ENCODE measurements at regions not wholly inside any gene's neighbourhood (a gene's known extent, or its start where the extent isn't known, plus 50 kb on each side); places are given as distances from the start of the nearest gene placed in this dataset.

DNA sequence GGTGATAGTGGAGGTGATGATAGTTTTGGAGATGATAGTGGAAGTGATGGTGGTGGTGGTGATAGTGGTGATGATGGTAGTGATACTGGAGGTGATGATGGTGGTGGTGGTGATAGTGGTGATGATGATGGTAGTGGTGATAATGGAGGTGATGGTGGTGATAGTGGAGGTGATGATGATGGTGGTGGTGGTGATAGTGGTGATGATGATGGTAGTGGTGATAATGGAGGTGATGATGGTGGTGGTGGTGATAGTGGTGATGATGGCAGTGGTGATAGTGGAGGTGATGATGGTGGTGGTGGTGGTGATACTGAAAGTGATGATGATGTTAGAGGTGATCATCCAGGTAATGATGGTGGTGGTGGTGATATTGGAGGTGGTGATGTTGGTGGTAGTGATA is 570.0 kb upstream of the TMEM132C start:
- no peak for DNase-seq

DNA sequence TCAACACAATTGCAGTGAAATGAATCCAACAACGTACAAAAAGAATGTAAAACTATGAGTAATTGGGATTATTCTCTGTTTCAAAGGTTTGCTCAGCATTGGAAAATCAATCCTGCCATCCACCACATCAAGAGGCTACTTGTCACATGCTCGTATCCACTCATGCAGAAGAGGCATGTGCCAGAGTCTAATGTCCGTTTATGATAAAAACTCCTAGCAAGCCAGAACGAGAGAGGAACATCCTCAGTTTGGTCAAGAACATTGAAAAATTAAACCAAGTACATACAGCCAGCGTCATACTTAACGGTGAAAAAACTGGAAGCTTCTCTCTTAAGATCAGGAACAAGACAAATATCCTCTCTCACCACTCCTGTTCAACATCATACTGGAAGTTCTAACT is 563.9 kb upstream of the TMEM132C start:
- DNase-seq = no peak

DNA sequence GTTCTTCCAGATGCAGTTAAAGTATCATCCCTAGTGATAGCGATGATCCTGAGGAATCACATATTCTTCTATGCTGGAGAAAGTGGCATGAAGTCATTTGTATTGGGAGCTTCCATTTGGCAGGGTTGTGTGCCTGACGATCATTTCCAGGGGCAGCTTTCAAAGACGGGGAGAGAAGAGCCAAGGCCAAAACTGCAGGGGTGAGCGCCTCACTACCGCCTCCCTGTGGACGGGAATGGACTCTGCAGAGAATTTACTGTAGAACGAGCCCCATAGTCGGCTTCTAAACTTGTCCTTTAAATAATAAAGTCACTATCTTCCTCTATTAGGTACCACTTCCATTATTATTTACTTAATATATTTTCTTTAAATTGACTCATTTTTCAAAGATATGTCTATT is 555.9 kb upstream of the TMEM132C start:
- no peak for DNase-seq

GRCh38 chr12:127712561-127712960 is 554.4 kb upstream of the TMEM132C start:
- no peak for DNase-seq

GRCh38 chr12:127716166-127716565 is 550.8 kb upstream of the TMEM132C start:
- DNase-seq = no peak

GRCh38 chr12:127717278-127717677 is 549.7 kb upstream of the TMEM132C start:
- DNase-seq = no peak

DNA sequence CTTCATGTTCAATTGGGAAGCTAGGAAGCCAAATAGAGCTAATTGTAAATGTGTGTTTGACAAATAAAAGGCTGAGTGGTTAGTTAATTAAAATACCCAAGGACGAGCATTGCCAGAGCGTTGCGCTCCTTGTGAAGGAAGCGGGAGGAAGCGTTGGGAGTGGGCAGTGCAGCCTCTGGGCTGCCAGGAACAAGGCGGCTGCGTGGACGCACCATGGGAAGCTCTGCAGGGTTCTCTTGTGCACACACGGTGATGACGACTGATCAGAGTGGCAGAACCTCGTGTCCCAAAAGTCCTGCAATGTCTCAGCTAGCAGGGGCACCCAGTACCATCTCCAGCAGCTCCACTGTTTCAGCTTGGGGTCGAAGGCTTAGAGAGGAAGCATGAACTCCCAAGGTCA is 546.6 kb upstream of the TMEM132C start:
- DNase-seq = no peak

DNA sequence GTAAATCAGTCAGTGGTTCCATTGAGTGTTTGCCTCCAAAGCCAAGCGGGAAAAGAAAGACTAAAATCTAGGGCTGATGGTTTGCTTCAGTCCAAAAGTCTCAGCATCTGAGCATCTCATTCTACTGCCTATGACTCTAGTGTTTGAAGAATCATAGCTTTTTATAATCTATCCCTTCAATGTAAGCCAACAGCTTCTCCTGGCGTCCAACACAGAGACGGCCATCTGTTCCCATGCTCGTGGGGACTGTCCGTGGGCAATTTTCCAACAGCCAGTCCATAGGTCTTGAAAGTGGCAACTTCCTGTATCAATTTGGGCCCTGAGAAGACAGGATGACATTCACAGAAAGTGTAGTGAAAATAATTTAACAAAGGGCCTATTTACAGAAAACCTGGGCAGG is 544.4 kb upstream of the TMEM132C start:
- no peak for DNase-seq

- DNase-seq = no peak
Observed at GRCh38 chr12:127723251-127723650, 543.7 kb upstream of the TMEM132C start.

DNA sequence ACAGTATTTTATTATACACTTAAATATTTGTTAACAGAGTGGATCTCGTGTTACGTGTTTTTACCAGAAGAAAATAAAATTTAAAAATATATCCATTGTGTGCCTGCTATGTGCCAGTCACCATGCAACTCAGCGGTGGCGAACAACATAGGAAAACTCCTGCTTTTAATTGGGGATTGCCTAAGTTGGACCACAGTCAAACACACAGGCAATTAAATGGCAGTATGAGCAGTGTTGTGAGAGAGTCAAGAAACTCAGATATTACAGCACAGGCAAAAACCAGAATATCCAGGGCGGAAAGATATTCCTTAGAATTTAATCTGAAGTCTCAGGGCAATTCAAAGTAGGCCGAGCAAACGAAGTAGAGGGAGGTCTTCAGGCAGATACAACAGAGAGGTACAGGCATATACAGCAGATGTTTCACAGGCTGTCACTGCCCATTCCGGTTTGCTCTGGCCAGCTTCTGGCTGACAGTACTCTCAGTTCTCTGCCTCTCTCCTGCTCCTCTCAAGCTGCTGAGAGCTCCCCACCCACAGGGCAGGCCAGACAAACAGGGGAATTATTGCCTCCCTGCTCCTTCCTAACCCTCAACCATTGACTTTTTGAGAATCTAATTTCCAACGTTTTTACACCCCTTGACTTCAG is 540.2 kb upstream of the TMEM132C start:
- no peak for DNase-seq

DNA sequence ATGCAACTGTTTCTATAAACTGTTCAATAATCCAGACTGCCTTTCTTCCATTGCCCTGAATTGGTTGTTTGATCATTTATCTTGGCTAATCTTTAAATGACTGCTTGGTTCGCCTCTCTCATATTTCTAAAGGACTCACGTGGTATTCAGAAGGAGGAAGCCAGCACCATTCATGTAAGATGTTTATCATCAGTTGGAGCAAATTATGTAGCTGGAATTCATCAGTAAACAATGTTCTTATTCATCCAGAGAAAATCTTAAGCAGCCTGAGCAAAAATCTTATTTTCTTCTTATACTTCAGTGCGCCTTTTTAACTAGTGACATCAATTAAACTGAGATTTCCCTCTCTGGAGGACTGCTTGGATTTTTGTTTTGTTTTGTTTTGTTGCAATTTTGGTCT is 538.7 kb upstream of the TMEM132C start:
- DNase-seq = no peak

DNA sequence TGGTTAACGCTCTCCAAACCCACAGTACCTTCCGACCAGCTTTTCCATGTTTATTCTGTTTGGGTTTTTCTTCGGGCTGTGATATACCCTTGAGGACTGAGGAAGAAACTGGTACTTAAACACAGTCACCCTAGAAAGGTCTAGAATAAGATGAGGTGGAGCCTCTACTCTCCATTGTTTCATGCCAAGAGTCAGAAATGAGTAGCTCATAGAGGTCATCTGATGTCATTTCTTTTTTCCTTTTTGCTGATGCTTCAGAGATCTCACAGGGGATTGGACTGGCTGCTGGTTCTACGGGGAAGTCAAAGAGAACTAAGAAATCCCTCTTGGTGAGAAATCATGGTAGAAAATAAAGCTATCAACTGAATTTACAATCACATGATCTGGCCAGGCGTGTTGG is 538.2 kb upstream of the TMEM132C start:
- DNase-seq = no peak

GRCh38 chr12:127729381-127729780 is 537.6 kb upstream of the TMEM132C start:
- DNase-seq = no peak

DNA sequence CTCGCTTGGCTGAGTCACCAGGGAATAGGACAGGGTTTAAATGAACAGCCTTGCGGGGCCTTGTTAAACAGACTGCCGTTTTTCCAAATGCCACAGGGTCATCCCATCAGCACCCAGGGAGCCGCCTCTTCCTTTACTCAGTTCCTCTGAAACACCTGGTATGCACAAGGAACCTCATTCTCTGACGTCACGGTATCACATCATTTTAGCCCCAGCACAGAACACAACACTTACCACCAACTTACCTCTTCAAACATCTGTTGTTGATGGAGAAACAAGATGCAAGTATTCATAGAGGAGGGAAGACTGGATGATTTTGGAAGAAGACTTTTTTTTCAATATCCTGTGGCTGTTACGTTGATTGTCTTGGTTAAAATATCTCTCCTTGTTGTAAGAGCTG is 535.3 kb upstream of the TMEM132C start:
- no peak for DNase-seq

GRCh38 chr12:127742231-127742630 is 524.7 kb upstream of the TMEM132C start:
- DNase-seq = no peak

DNA sequence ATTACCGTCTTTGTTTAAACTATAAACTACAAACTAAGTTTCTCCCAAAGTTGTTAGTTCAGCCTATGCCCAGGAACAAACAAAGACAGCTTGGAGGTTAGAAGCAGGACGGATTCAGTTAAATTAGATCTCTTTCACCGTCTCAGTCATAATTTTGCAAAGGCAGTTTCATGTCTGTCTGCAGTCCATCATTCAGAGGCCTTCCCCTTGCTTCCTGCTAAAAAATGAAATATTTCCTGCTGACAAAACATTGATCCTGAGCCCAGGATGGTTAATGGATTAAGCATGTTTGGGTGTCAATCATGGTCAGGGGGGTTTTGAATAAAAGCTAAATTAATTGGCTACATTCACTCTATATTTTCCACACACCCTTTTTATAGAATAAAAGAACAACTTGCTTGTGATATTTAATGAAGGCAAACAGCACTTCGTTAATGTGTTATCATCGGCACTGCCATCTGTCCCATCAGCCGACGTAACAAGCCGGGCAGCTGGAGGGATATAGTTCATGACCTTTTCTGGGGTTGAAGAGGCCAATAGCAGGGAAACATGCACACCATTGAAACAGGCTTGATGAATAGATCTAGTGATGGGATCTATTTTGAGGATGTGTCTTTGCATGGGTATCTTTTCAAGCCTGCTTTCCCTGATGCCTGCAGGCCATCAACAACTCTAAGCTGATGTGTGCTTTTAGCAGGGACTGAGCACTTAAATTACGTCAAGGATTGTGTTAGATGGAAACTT is 521.3 kb upstream of the TMEM132C start:
- DNase-seq = no peak

DNA sequence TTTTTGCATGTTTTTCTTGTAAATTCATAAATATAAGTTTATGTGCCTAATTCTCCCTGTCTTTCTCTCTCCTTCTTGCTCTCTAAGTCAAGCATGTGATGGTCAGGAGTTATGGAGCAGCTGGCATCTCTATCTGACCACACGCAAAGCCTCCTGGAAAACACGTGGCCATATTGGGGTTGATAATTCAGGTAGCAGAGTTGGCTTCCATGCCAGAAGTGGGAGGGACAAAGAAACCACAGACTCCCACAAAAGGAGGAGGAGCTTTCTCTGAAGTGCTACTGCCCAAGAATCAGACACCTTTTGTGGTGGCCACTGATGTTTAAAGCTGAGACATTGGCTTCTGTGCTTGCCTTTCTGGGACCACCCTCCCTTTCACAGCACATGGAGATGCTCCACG is 517.6 kb upstream of the TMEM132C start:
- no peak for DNase-seq

DNA sequence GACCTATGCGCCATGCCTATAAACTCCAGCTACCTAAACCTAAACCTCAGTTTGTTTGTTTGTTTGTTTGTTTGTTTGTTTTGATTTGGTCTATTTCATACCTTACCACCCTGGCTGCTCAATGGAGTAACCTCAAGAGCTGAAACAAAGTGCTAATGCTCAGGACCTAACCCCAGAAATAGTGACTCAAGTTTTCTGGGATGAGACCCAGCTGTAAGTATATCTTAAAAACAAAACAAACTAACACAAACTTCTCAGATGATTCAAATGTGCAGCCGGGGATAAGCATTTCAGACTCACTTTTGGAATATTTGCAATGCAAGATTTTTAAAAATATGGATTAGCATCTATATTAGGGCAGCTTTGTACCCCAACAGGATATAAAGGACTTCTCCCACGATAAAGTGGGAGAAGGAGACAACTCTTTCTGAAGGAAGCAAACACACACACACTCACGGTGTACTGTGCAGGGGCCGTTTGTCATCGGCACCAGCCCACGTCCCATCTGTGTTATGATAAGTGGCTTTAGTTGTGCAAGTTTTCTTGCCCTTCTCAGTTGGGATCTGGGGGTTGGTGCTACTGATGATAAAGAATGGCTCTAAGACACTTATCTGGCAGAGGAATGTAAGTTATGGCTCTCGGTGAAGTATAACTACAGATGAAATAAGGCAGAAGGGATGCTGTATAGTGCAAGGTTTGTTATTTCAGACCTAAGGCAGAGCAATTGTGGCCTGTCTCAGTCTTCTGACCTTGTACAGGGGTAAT is 516.7 kb upstream of the TMEM132C start:
- DNase-seq = no peak

DNA sequence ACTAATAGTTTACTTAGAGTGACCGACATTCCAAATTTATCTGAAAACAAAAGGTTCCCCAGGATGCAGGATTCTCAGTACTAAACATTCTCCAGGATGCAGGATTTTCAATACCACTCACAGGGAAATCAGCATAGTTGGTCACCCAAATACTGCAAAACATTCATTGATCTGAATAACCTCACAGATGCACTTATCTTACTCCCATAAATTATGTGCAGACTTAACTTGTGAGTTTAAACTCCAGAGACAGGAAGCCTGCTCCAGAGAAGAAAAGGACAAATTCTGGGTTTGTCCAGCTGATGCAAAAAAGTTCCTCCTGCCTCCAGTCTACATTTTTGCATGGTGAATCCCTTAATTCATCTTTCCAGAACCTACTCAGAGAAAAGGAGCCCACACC is 514.2 kb upstream of the TMEM132C start:
- no peak for DNase-seq

DNA sequence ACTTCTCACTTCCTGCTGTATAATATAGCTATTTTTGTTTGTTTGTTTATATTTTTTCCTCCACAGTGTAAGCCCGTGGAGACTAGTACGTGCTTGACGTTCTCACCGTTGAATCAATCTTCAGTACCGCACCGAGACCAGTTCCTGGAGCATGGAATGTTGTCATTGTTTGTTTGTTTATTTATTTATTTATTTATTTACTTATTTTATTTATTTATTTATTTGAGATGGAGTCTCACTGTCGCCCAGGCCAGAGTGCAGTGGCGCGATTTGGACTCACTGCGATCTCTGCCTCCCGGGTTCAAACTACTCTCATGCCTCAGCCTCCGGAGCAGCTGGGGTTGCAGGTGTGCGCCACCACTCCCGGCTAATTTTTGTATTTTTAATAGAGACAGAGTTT is 506.6 kb upstream of the TMEM132C start:
- no peak for DNase-seq

GRCh38 chr12:127760996-127761395 is 506.0 kb upstream of the TMEM132C start:
- DNase-seq = no peak

- DNase-seq = peak; percentile 81 to 82
Observed at GRCh38 chr12:127761880-127762279, 505.1 kb upstream of the TMEM132C start.

GRCh38 chr12:127767656-127768055 is 499.3 kb upstream of the TMEM132C start:
- no peak for DNase-seq

DNA sequence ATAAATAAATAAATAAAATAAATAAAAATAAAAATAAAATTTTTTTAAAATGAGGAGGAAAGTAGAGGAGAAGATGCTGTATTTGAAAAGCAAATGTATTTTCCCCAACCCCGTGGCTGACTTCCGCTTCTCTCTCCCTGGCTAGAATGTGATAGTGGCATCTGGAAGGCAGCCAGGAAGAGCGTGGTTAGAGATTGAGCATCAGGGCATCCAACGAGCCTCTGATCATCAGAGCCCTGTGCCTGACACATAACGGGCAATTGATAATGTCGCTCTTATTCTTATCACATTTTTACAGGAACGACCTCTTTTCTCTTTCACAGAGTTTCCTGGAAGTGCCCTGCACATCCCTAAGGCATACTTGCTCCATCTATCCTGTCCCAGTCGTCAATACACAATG is 496.9 kb upstream of the TMEM132C start:
- peak in 1 of 2 donors; percentile 20 for DNase-seq
